ELR (cell line): ENCODE measurements at regions not wholly inside any gene's neighbourhood (a gene's known extent, or its start where the extent isn't known, plus 50 kb on each side); places are given as distances from the start of the nearest gene placed in this dataset.
A peak's percentile ranks its signal among the peaks of the same experiment; 100 is the strongest.
"Not testable (repeated sequence)": the region's sequence is repeated elsewhere in the genome, so short reads cannot be mapped to it uniquely, and the experiment has no call there.

Experiments used
- DNase-seq: peaks from one replicate; pipeline ENCODE4 v3.0.0-alpha.2; 2015; ENCODE audit warnings: low read depth

DNA sequence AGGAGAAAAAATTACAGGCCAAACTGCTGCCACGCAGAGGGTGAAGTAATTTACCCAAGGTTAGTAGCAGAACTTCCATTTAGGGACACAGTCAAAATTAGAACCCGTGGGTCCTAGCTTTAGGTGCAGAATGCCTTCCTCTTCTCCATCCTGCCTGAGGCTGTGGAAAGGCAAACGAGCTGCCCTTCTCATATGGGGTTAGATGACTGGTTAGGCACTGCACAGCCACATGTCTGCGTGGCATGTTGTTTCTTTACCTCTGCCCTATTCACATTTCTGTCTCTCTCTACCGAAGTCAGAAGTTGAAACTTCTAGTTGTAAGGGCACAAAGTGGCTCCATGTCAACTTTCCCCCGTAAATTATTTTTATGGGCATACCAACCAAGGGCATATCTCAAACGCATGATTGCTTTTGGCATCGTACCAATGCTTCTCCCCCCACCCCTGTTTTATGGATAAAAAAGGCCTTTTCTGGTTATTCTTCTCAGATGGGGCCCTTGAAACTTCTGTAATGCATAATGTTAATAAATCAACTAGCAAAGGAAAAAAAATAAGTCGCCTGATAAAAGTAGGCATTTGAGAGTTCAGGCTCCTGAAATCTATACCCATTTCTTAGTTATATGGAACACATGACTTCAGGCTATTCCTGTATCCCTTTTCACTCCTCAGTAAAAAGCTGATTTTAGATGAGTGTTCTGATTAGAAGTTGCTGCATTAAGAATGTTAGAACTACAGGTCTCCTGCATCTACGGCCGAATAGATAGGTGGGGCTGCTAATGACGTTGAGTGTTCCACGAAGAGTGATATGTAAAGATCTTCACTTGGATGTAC is 139.6 kb upstream of the NRIP1 start:
- no peak for DNase-seq

GRCh38 chr21:15204970-15205286 is 140.1 kb upstream of the NRIP1 start:
- no peak for DNase-seq

- no peak for DNase-seq
Observed at GRCh38 chr21:15206514-15206913, 141.7 kb upstream of the NRIP1 start.

DNA sequence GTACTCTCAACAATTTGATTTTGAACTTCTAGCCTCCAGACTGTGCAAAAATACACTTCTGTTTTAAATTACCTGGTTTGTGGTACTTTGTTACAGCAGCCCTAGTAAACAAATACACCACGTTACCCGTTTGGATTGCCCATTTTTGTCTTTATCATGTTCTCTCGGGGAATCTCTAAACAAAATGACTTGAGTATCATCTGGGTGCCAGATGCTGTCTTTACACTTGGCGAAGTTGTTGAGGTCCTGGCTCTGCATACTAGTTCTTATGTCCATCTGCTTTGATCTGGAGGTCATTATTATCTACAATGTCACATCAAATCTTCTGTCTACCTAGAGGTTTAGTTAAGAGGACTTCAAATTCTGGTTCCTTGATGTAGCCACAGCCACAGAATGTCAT is 142.4 kb upstream of the NRIP1 start:
- no peak for DNase-seq

- DNase-seq = no peak
Observed at GRCh38 chr21:15207635-15208370, 143.0 kb upstream of the NRIP1 start.

DNA sequence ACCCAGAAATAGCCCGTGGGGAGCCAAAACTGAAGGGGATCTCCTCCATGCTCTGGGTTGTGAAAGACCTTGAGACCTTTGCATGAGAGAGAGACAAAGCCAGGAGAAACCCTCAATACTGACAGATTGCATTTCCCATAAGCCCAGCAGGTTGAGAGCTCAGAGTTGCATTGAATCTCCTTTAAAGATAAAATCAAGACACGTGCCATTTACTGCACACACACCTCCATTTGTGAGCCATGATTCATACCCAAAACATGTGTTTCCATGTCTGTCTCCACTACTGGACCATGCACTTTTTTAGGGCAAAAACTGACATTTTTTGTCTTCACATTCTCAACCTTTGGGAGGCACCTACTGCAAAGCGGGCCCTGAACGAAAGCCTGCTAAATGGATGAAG is 144.0 kb upstream of the NRIP1 start:
- peak; percentile 12 for DNase-seq

DNA sequence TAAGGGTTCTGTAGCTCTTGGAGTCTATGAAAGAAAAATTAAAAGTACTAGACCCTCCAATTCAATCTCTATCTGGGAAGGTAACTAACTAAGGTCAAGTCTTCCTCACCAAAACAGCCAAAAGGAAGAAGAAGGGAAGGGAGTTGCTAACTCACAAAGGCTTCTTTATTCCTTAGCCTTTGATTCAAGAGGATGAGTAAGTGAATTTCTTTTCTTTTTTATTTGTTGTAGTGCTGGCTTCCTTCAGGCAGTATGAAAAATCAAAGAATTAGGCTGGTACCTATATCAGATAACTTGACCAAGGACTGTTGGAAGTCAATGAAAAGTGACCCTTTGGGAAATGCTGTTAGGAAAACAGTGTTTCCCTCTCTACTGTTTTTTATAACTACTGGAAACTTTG is 144.4 kb upstream of the NRIP1 start:
- DNase-seq = no peak

GRCh38 chr21:15210235-15210678 is 145.5 kb upstream of the NRIP1 start:
- DNase-seq = peak; percentile 88

DNA sequence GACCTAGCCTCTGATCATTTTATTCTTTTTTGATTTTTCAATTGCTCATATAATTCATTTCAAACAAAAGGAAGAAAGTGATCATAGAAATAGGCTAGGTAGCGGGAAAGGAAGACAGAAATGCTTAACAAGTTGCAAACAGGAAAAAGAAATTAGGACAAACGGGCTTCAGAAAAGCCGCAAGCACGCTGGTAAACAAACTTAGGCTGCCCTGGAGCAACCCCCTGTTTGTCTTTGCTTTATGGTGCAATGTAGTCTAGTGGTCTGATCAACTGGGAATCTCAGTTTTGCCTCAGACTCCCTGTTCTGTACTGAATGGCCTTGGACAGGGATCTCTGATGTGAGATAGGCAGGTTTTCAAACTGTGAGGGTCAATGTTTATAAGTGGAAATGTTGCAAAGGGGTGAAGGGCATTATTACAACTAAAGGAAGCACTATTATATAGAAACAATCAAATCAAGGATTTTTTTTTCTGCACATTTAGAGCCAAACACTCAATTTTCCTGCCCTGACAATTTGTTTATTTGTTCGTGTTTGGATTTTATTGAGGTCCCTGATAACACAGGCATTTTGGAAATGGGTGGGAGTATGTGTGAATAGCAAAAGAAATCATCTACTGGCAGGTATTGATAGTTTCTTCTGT is 146.8 kb upstream of the NRIP1 start:
- no peak for DNase-seq

GRCh38 chr21:15212206-15212605 is 147.4 kb upstream of the NRIP1 start:
- no peak for DNase-seq

DNA sequence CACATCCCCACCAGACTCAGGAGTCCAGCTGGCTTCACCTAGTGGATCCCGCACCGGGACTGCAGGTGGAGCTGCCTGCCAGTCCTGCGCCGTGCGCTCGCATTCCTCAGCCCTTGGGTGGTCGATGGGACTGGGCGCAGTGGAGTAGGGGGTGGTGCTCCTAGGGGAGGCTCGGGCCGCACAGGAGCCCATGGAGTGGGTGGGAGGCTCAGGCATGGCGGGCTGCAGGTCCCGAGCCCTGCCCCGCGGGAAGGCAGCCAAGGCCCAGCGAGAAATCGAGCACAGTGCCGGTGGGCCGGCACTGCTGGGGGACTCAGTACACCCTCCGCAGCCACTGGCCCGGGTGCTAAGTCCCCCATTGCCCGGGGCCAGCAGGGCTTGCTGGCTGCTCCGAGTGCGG is 153.7 kb upstream of the NRIP1 start:
- DNase-seq = not testable (repeated sequence)

DNA sequence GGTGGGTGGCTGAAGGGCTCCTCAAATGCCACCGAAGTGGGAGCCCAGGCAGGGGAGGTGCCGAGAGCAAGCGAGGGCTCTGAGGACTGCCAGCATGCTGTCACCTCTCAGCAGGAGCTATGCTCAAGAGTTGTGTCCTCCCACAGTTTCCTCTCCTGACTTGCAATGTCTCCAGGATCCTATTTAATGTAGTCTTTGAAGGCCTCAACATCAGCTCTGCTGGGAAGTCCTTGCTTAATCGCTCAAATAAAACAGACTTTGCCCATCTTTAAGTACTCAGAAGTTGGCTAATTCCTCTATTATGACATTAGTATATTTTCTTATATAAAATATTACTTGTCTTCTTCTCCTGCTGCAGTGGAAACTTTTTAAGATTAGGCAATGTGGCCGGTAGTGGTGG is 154.2 kb upstream of the NRIP1 start:
- no peak for DNase-seq

DNA sequence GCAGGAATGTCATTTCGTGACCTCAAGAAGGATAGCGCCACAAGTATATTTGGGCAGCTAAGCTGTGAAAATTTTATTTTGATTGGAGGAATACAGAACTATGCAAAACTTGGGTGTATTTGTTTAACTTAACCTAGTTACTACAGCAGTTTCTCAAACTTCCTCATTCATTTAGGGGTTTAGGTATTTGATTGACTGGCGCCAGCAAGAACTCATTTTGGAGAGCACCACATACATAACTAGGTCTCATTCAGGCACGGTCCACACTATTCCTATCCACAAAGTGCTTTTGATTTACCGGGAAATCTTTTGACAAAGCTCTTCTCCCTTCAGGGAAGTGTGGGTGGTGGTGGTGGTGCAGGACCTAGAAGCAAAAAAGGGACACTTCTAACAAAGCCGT is 155.1 kb upstream of the NRIP1 start:
- DNase-seq = no peak

- peak; percentile 91 for DNase-seq
Observed at GRCh38 chr21:15221799-15222386, 157.1 kb upstream of the NRIP1 start.

GRCh38 chr21:15222707-15223106 is 157.9 kb upstream of the NRIP1 start:
- DNase-seq = peak; percentile 82

- DNase-seq = peak; percentile 97
Observed at GRCh38 chr21:15224346-15225086, 159.7 kb upstream of the NRIP1 start.

DNA sequence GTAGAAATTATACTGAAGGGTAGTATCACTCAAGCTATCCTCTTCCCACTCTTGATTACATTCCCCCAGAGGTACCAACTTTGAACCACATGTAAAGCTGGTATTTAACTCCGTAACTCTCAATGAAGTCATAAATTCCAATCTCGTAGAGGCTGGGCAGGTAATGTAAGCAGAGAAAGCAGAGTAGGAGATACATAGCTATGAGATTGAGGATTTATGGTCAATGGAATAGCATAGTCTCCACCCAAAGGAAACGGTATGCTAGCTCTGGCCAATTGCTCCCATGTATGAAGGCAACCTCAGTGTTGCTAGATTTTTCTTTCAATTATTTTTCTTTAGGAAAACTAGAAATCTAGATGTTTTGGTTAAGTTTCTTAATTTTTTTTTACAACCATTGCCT is 163.1 kb upstream of the NRIP1 start:
- no peak for DNase-seq

- DNase-seq = no peak
Observed at GRCh38 chr21:15229390-15229789, 164.6 kb upstream of the NRIP1 start.

- no peak for DNase-seq
Observed at GRCh38 chr21:15233611-15234010, 168.8 kb upstream of the NRIP1 start.

DNA sequence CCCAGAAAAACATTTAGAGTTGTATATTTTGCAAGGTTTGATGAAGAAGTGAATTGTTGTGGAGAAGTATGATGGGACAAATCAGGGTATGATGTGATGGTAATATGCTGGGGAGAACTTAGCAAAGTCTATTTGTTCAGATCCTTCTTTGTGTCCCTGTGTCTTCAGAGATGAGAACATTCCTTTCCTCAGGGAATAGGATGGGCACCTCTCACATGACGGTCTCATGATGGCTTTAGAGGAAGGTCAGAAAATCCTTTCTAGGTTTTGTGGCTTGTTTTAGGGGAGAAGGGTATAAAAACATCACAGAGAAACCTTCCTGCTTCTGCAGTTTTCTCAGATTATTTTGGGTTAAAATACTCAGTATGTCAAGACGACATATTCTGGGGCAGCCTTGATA is 171.3 kb upstream of the NRIP1 start:
- no peak for DNase-seq

DNA sequence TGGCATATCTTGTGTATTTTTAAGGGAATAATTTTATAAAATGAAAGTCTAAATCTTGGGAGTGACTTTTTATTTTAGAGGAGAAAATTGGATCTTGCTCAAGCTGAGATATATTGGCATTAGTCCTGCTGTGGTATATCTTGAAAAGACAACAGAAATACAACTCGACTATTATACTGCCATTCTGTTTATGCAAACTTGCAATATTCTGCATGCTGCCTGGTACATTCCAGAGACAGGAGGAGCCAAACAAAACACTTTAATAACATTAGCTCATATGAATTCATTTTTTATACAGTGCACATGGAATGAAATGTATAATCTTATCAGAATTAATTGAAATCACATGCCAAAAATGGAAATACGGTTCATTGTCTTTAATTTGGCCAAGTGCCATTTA is 176.0 kb upstream of the NRIP1 start:
- no peak for DNase-seq
